HepG2 (cell line): ENCODE measurements at regions not wholly inside any gene's neighbourhood (a gene's known extent, or its start where the extent isn't known, plus 50 kb on each side); places are given as distances from the start of the nearest gene placed in this dataset.

ENCODE experiments used
- ATAC-seq: fragments of 200-7000 bp; cut with Tn5 transposase; 3 replicates; pipeline ENCODE4 v1.9.1; 2020; ENCODE audit warnings: mild to moderate bottlenecking, moderate library complexity
- BruUV-seq: library from RNA; stranded (reverse); fragments of 400-500 nt; replicated peaks from 2 replicates; lab custom pipeline; 2021; lab: Mats Ljungman, UMichigan
- CTCF ChIA-PET: fragments of 300-600 bp; formaldehyde crosslinking; extraction: SDS; loops from one replicate; lab custom pipeline; 2021; ENCODE audit warnings: low total read pairs, inconsistent platforms, low intra/inter-chr PET ratio; lab: Yijun Ruan, JAX
- POLR2A ChIA-PET: fragments of 350-600 bp; sonication (Branson Sonifier 250); formaldehyde crosslinking; loops from one replicate; lab custom pipeline; 2020; ENCODE audit warnings: antibody characterized with exemption, inconsistent platforms; lab: Yijun Ruan, JAX
- DNase-seq: peaks from one replicate; pipeline ENCODE4 v3.0.0-alpha.2; 2015; ENCODE audit warnings: low spot score
- FAIRE-seq: peaks from 3 replicates; lab custom pipeline; 2011; peaks lifted over from hg19 to GRCh38; lab: Jason Lieb, UNC
- H2AFZ ChIP-seq: one replicate; pipeline ENCODE4 v1.6.1; 2011; ENCODE audit warnings: low read length, inconsistent platforms
- H3K27ac ChIP-seq: fragments of 300-600 bp; 3 replicates; pipeline ENCODE4 v1.8.0; 2011; ENCODE audit warnings: mixed run types, mild to moderate bottlenecking, mixed read lengths, low read length, inconsistent platforms; ENCODE audit not compliant: insufficient read depth; ENCODE audit errors: extremely low read length
- H3K27me3 ChIP-seq, 2 experiments: fragments of 200-600 bp in 1 of 2; 2 replicates in 1 of 2; 3 replicates in 1 of 2; pipeline versions ENCODE4 v1.6.0 to v1.8.0; 2011; ENCODE audit warnings: low read length in 2 of 2, mild to moderate bottlenecking in 2 of 2, moderate library complexity in 2 of 2, inconsistent platforms in 1 of 2; ENCODE audit not compliant: insufficient read depth in 2 of 2, control insufficient read depth in 1 of 2
- H3K36me3 ChIP-seq, 2 experiments: fragments of 200-600 bp in 1 of 2; replicated peaks in 1 of 2; 2 replicates in 1 of 2; 3 replicates in 1 of 2; pipeline versions ENCODE4 v1.5.1 to v1.8.0; 2011; ENCODE audit warnings: low read length in 2 of 2, inconsistent platforms in 1 of 2; ENCODE audit not compliant: insufficient read depth in 2 of 2, control insufficient read depth in 1 of 2
- H3K4me1 ChIP-seq: 2 replicates; pipeline ENCODE4 v1.5.1; 2012; ENCODE audit warnings: low read length, inconsistent platforms; ENCODE audit not compliant: insufficient read depth
- H3K4me2 ChIP-seq: 2 replicates; pipeline ENCODE4 v1.6.0; 2011; ENCODE audit warnings: low read depth, low read length, inconsistent platforms
- H3K4me3 ChIP-seq, 3 experiments: fragments of 200-600 bp in 1 of 3; sonication (generic), shearing (Covaris generic) in 1 of 3; replicated peaks in 1 of 3; 2 replicates each; pipeline ENCODE4 v1.5.1; 2011 to 2016; ENCODE audit warnings: low read length in 3 of 3, inconsistent platforms in 2 of 3, low read depth in 2 of 3, mild to moderate bottlenecking in 2 of 3, control low read depth in 1 of 3, mixed read lengths in 1 of 3; ENCODE audit not compliant: insufficient read depth in 1 of 3
- H3K79me2 ChIP-seq: one replicate; pipeline ENCODE4 v1.6.1; 2011; ENCODE audit warnings: low read length, inconsistent platforms; ENCODE audit not compliant: insufficient read depth
- H3K9ac ChIP-seq: 2 replicates; pipeline ENCODE4 v1.6.0; 2011; ENCODE audit warnings: mild to moderate bottlenecking, low read depth, low read length, inconsistent platforms; ENCODE audit not compliant: insufficient read depth
- H3K9me3 ChIP-seq: 2 replicates; pipeline ENCODE4 v1.5.1; 2012; ENCODE audit warnings: mild to moderate bottlenecking, low read length
- H4K20me1 ChIP-seq: 2 replicates; pipeline ENCODE4 v1.6.0; 2011; ENCODE audit warnings: inconsistent platforms, mild to moderate bottlenecking, low read length, moderate library complexity; ENCODE audit not compliant: insufficient read depth
- FOXK2 ChIP-seq: fragments of 450-650 bp; IDR thresholded peaks from 2 replicates; pipeline ENCODE4 v1.6.1; 2016
- FOXP1 ChIP-seq, 2 experiments: fragments of 450-650 bp in 1 of 2; IDR thresholded peaks; 2 replicates each; pipeline ENCODE4 v1.6.1; 2017 to 2018; ENCODE audit warnings: antibody characterized with exemption in 1 of 2
- KDM2A ChIP-seq: sonication (generic); formaldehyde crosslinking; IDR thresholded peaks from 2 replicates; pipeline ENCODE4 v1.4.0; 2020; ENCODE audit warnings: low read depth, missing genetic modification reagents, borderline replicate concordance
- MATR3 ChIP-seq: sonication (generic); formaldehyde crosslinking; IDR thresholded peaks from 2 replicates; pipeline ENCODE4 v1.4.0; 2020; ENCODE audit warnings: missing genetic modification reagents
- NFE2L2 ChIP-seq: fragments of 150-350 bp; IDR thresholded peaks from 2 replicates; pipeline ENCODE4 v1.6.1; 2014; ENCODE audit warnings: low read length
- POGZ ChIP-seq: sonication (generic); formaldehyde crosslinking; IDR thresholded peaks from 2 replicates; pipeline ENCODE4 v1.4.0; 2020; ENCODE audit warnings: mild to moderate bottlenecking, missing genetic modification reagents
- PRPF4 ChIP-seq: fragments of 200-400 bp; formaldehyde crosslinking; IDR thresholded peaks from 2 replicates; pipeline ENCODE4 v1.6.1; 2016; ENCODE audit warnings: low read length, low read depth; ENCODE audit not compliant: poor library complexity, severe bottlenecking
- RFX3 ChIP-seq: IDR thresholded peaks from 2 replicates; pipeline ENCODE4 v1.6.1; 2016; ENCODE audit warnings: missing biosample characterization, missing genetic modification reagents
- SMARCC2 ChIP-seq: fragments of 450-650 bp; IDR thresholded peaks from 2 replicates; pipeline ENCODE4 v1.6.1; 2017; ENCODE audit warnings: antibody characterized with exemption, mild to moderate bottlenecking
- SP4 ChIP-seq: sonication (generic); formaldehyde crosslinking; IDR thresholded peaks from 2 replicates; pipeline ENCODE4 v1.8.1; 2023; ENCODE audit warnings: mild to moderate bottlenecking, missing genetic modification reagents
- TBP ChIP-seq: sonication (generic); formaldehyde crosslinking; IDR thresholded peaks from 2 replicates; pipeline ENCODE4 v1.5.0; 2020; ENCODE audit warnings: missing genetic modification reagents
- ZFP37 ChIP-seq: sonication (generic); formaldehyde crosslinking; IDR thresholded peaks from 2 replicates; pipeline ENCODE4 v1.4.0; 2020; ENCODE audit warnings: missing genetic modification reagents, borderline replicate concordance
- ZNF839 ChIP-seq: sonication (generic); formaldehyde crosslinking; IDR thresholded peaks from 2 replicates; pipeline ENCODE4 v1.4.0; 2020; ENCODE audit warnings: missing genetic modification reagents, mild to moderate bottlenecking, borderline replicate concordance
- ZSCAN9 ChIP-seq: IDR thresholded peaks from 2 replicates; pipeline ENCODE4 v1.6.1; 2016; ENCODE audit warnings: borderline replicate concordance
- WGBS: methylation state at CpG from one replicate; pipeline ENCODE4 v1.1.6; 2017; ENCODE audit warnings: low lambda C conversion rate; 5-methylcytosine and 5-hydroxymethylcytosine counted together
- in situ Hi-C: cut with HindIII; loops from 2 replicates; pipeline ENCODE4 v1.10.0; 2017; ENCODE audit warnings: low pct_unique_long_range_greater_than_20kb; ENCODE audit not compliant: extremely low pct_ligation_motif_present
- intact Hi-C: fragments of 100-400 bp; cut with micrococcal nuclease; formaldehyde crosslinking; loops from one replicate; pipeline ENCODE4 v1.10.0; 2022; ENCODE audit not compliant: unreplicated experiment
- TF ChIP-seq, protein P1 (sequence below): sonication (generic); formaldehyde crosslinking; IDR thresholded peaks from 2 replicates; pipeline ENCODE4 v1.5.1; 2020; ENCODE audit warnings: mild to moderate bottlenecking, missing genetic modification reagents, moderate library complexity
- TF ChIP-seq, protein P2 (sequence below): sonication (generic); formaldehyde crosslinking; IDR thresholded peaks from 2 replicates; pipeline ENCODE4 v1.4.0; 2020; ENCODE audit warnings: low read depth, mild to moderate bottlenecking, missing genetic modification reagents
- TF ChIP-seq, protein P3 (sequence below): sonication (generic); formaldehyde crosslinking; IDR thresholded peaks from 2 replicates; pipeline ENCODE4 v1.4.0; 2020; ENCODE audit warnings: missing genetic modification reagents, borderline replicate concordance

DNA sequence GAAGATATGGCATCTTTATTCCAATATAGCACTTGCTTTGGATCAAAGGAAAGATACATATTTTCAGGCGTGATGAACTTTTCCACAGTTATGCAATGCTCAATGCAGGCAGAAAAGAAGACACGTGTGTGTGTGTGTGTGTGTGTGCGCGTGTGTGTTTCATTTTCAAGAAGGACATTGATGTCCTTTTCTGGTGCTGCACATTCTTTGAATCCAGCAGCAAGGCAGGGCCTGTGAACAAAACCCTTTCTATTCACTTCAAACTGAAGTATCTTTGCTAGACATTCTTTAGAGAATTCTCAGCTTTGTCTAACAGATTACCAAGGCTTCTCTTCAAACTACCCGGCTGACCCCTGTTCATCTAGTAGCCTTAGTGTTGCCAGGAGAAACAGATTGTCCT lies 124.6 kb downstream of the CD47 start:
- POLR2A ChIA-PET: no interaction called here
- Histone ChIP-seq H2AFZ (no peak overlapping the region), H4K20me1 (no peaks in the 10 kb centered on the region), H3K27me3 (no peaks in the 10 kb centered on the region; a peak in 1 of 5 replicates), H3K4me2 (no peak overlapping the region), H3K27ac (no peak overlapping the region), H3K4me1 (peaks cover 14% of the 10 kb centered on the region; the same call in 1 of the 2 replicates), H3K79me2 (no peaks in the 10 kb centered on the region), H3K4me3 (no peak overlapping the region), H3K9ac (no peak overlapping the region), H3K9me3 (no peaks in the 10 kb centered on the region), H3K36me3 (no peaks in the 10 kb centered on the region)
- CTCF ChIA-PET: no interaction called here
- in situ Hi-C loops: no loop called here
- no TSS peak for BruUV-seq
- WGBS: 36% methylated on average over 5 of the region's 5 CpGs
- no peak for TF ChIP-seq SMARCC2
- TF ChIP-seq, protein P1, sequence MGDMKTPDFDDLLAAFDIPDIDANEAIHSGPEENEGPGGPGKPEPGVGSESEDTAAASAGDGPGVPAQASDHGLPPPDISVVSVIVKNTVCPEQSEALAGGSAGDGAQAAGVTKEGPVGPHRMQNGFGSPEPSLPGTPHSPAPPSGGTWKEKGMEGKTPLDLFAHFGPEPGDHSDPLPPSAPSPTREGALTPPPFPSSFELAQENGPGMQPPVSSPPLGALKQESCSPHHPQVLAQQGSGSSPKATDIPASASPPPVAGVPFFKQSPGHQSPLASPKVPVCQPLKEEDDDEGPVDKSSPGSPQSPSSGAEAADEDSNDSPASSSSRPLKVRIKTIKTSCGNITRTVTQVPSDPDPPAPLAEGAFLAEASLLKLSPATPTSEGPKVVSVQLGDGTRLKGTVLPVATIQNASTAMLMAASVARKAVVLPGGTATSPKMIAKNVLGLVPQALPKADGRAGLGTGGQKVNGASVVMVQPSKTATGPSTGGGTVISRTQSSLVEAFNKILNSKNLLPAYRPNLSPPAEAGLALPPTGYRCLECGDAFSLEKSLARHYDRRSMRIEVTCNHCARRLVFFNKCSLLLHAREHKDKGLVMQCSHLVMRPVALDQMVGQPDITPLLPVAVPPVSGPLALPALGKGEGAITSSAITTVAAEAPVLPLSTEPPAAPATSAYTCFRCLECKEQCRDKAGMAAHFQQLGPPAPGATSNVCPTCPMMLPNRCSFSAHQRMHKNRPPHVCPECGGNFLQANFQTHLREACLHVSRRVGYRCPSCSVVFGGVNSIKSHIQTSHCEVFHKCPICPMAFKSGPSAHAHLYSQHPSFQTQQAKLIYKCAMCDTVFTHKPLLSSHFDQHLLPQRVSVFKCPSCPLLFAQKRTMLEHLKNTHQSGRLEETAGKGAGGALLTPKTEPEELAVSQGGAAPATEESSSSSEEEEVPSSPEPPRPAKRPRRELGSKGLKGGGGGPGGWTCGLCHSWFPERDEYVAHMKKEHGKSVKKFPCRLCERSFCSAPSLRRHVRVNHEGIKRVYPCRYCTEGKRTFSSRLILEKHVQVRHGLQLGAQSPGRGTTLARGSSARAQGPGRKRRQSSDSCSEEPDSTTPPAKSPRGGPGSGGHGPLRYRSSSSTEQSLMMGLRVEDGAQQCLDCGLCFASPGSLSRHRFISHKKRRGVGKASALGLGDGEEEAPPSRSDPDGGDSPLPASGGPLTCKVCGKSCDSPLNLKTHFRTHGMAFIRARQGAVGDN (CRISPR knock-in tag): no peak
- no peak for TF ChIP-seq PRPF4
- no peak for TF ChIP-seq ZSCAN9
- TF ChIP-seq SP4 (CRISPR knock-in tag): no peak
- no peak for TF ChIP-seq TBP (CRISPR knock-in tag)
- no peak for TF ChIP-seq MATR3 (CRISPR knock-in tag)
- no peak for TF ChIP-seq FOXK2
- TF ChIP-seq KDM2A (CRISPR knock-in tag): no peak
- no peak for TF ChIP-seq NFE2L2
- no peak for TF ChIP-seq POGZ
- no peak for TF ChIP-seq ZNF839
- TF ChIP-seq, protein P2, sequence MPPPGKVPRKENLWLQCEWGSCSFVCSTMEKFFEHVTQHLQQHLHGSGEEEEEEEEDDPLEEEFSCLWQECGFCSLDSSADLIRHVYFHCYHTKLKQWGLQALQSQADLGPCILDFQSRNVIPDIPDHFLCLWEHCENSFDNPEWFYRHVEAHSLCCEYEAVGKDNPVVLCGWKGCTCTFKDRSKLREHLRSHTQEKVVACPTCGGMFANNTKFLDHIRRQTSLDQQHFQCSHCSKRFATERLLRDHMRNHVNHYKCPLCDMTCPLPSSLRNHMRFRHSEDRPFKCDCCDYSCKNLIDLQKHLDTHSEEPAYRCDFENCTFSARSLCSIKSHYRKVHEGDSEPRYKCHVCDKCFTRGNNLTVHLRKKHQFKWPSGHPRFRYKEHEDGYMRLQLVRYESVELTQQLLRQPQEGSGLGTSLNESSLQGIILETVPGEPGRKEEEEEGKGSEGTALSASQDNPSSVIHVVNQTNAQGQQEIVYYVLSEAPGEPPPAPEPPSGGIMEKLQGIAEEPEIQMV: no peak
- TF ChIP-seq, protein P3, sequence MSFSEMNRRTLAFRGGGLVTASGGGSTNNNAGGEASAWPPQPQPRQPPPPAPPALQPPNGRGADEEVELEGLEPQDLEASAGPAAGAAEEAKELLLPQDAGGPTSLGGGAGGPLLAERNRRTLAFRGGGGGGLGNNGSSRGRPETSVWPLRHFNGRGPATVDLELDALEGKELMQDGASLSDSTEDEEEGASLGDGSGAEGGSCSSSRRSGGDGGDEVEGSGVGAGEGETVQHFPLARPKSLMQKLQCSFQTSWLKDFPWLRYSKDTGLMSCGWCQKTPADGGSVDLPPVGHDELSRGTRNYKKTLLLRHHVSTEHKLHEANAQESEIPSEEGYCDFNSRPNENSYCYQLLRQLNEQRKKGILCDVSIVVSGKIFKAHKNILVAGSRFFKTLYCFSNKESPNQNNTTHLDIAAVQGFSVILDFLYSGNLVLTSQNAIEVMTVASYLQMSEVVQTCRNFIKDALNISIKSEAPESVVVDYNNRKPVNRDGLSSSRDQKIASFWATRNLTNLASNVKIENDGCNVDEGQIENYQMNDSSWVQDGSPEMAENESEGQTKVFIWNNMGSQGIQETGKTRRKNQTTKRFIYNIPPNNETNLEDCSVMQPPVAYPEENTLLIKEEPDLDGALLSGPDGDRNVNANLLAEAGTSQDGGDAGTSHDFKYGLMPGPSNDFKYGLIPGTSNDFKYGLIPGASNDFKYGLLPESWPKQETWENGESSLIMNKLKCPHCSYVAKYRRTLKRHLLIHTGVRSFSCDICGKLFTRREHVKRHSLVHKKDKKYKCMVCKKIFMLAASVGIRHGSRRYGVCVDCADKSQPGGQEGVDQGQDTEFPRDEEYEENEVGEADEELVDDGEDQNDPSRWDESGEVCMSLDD (CRISPR knock-in tag): no peak
- no peak for TF ChIP-seq FOXP1 (IDR thresholded peaks at IDR 0.05)
- no peak for TF ChIP-seq FOXP1 (CRISPR knock-in tag; IDR thresholded peaks at IDR 0.05)
- TF ChIP-seq RFX3: no peak
- no peak for TF ChIP-seq ZFP37 (CRISPR knock-in tag)
- DNase-seq: no peak
- ATAC-seq: no peak
- intact Hi-C loops: no loop called here
- no peak for FAIRE-seq
